ENCODE measurements at regions not wholly inside any gene's neighbourhood (a gene's known extent, or its start where the extent isn't known, plus 50 kb on each side); places are given as distances from the start of the nearest gene placed in this dataset.

- Histone ChIP-seq H3K4me3 (no peak overlapping the region), H2AFZ (ENCODE audit: low read depth, low read length) (peak overlapping the region; percentile 81; the same call in 1 of the 2 replicates), H3K9ac (ENCODE audit: insufficient read depth in 1 of 2, low read depth in 2 of 2, low read length in 2 of 2) (no peak overlapping the region), H3K79me2 (ENCODE audit: control insufficient read depth, insufficient read depth, low read length) (no peaks in the 10 kb centered on the region), H3K27me3 (ENCODE audit: control insufficient read depth in 2 of 2, insufficient read depth in 2 of 2, low read length in 2 of 2) (no peaks in the 10 kb centered on the region), H3K27ac (ENCODE audit: extremely low read depth, low read depth, low read length) (no peak overlapping the region), H3K4me2 (ENCODE audit: insufficient read depth, low read length) (no peak overlapping the region), H3K9me1 (ENCODE audit: control insufficient read depth, insufficient read depth, low read length) (no peaks in the 10 kb centered on the region), H3K4me1 (replicated peaks in 1 of 2; ENCODE audit: control insufficient read depth in 2 of 2, insufficient read depth in 2 of 2, low read length in 2 of 2) (no peaks in the 10 kb centered on the region; a peak in 1 of 5 replicates), H3K9me3 (replicated peaks; ENCODE audit: control insufficient read depth, insufficient read depth, low read depth, low read length) (peaks cover 2% of the 10 kb centered on the region; the same call in 1 of the 2 replicates), H3K36me3 (ENCODE audit: control insufficient read depth, insufficient read depth, low read length) (no peaks in the 10 kb centered on the region), H4K20me1 (replicated peaks; ENCODE audit: control insufficient read depth, insufficient read depth, low read length) (no peaks in the 10 kb centered on the region)
- no TSS peak for BruUV-seq (replicated peaks)
- FAIRE-seq (no peak), ATAC-seq (no peak; the same call in 1 of the 3 replicates), DNase-seq (ENCODE audit: extremely low read depth in 1 of 4, low spot score in 3 of 4) (no peak)
- CTCF ChIA-PET (ENCODE audit: low intra/inter-chr PET ratio) = no interaction called here
- intact Hi-C loops (cut with micrococcal nuclease) (loop anchor here (10.0 kb wide), 1 partner anchor 120 kb away; no protein-coding TSS in a partner anchor), in situ Hi-C loops (cut with MboI) (no loop called here)
- TF ChIP-seq MAX (CRISPR knock-in tag; IDR thresholded peaks at IDR 0.05) (no peak), NR2C1 (IDR thresholded peaks at IDR 0.05) (no peak), NR2C1 (tag; IDR thresholded peaks at IDR 0.05) (no peak), MIER1 (IDR thresholded peaks at IDR 0.05; ENCODE audit: low read depth) (no peak), HBP1 (CRISPR knock-in tag; IDR thresholded peaks at IDR 0.05) (no peak), NR1H2 (CRISPR knock-in tag; IDR thresholded peaks at IDR 0.05) (no peak), HMG20A (CRISPR knock-in tag; conservative IDR thresholded peaks at IDR 0.05) (no peak), REST (IDR thresholded peaks at IDR 0.05; ENCODE audit: borderline replicate concordance) (no peak), REST (CRISPR knock-in tag; IDR thresholded peaks at IDR 0.05; ENCODE audit: low read depth) (no peak)
- POLR2A ChIA-PET = no interaction called here
- WGBS (ENCODE audit: insufficient coverage, low coverage, missing lambda C conversion rate) = 15% methylated on average over 13 of the region's 13 CpGs
These were observed 764.0 kb downstream of the SUCLG1 start for GRCh38 chr2:83695037-83695436.
